NB4 (cell line): ENCODE measurements at regions not wholly inside any gene's neighbourhood (a gene's known extent, or its start where the extent isn't known, plus 50 kb on each side); places are given as distances from the start of the nearest gene placed in this dataset.

ENCODE experiments used
- CTCF ChIP-seq: IDR thresholded peaks from one replicate; pipeline ENCODE4 v1.5.1; 2012; ENCODE audit warnings: low read depth, low read length
- MYC ChIP-seq: IDR thresholded peaks from 2 replicates; pipeline ENCODE4 v1.6.1; 2011; ENCODE audit warnings: low read depth, low read length
- POLR2A ChIP-seq: IDR thresholded peaks from 2 replicates; pipeline ENCODE4 v1.6.1; 2011; ENCODE audit warnings: mild to moderate bottlenecking; ENCODE audit not compliant: insufficient read length; ENCODE audit errors: extremely low read depth

- no peak for TF ChIP-seq CTCF
- TF ChIP-seq POLR2A: no peak
- no peak for TF ChIP-seq MYC
Observed at GRCh38 chr19:23539499-23539898, 144.2 kb upstream of the ZNF91 start.
